ENCODE measurements at regions not wholly inside any gene's neighbourhood (a gene's known extent, or its start where the extent isn't known, plus 50 kb on each side); places are given as distances from the start of the nearest gene placed in this dataset.
"Not testable (repeated sequence)": the region's sequence is repeated elsewhere in the genome, so short reads cannot be mapped to it uniquely, and the experiment has no call there.

DNA sequence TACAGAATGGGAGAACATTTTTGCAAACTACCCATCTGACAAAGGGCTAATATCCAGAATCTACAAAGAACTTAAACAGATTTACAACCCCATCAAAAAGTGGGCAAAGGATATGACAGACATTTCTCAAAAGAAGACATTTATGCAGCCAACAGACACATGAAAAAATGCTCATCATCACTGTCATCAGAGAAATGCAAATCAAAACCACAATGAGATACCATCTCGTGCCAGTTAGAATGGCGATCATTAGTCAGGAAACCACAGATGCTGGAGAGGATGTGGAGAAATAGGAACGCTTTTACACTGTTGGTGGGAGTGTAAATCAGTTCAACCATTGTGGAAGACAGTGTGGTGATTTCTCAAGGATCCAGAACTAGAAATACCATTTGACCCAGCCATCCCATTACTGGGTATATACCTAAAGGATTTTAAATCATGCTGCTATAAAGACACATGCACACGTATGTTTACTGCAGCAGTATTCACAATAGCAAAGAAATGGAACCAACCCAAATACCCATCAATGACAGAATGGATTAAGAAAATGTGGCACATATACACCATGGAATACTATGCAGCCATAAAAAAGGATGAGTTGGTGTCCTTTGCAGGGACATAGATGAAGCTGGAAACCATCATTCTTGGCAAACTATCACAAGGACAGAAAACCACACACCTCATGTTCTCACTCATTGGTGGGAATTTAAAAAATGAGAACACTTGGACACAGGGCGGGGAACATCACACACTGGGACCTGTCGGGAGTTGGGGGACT is 317.7 kb upstream of the THBS1 start:
- DNase-seq = not testable (repeated sequence)

GRCh38 chr15:39265261-39265660 is 315.6 kb upstream of the THBS1 start:
- no peak for DNase-seq

GRCh38 chr15:39266890-39267289 is 314.0 kb upstream of the THBS1 start:
- DNase-seq = no peak

- DNase-seq = no peak
These were observed 313.2 kb upstream of the THBS1 start for GRCh38 chr15:39267685-39268084.

GRCh38 chr15:39269352-39269751 is 311.5 kb upstream of the THBS1 start:
- no peak for DNase-seq

- no peak for DNase-seq
These were observed 311.1 kb upstream of the THBS1 start for GRCh38 chr15:39269821-39270220.

DNA sequence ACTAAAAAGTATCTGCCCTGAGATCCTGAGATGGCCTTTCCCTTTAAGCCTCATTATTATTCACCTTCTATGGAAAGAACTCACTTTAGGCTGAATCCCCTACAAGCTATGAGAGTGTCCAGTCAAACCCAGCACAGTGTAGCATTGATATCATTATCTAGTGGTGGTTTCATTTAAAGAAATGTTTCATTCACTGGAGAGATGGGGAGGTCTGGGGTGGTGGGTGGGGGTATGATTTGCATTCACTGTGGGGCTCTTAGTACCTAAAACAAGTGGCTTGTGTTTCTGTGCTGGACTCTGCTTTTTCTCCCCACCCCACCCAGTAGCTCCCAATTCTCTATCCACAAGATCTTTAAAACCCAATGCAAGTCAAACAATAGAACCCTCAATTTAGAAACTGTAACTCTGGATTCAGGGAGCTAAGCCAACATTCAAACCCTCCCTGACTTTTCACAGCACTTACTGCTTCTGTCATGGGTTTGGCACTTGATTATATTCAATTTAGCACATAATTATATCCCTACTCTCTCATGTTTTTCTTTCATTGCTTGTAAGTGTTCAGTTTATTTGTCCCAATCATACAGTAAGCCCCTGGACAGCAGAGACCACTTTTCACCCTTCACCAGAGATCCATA is 310.5 kb upstream of the THBS1 start:
- no peak for DNase-seq

DNA sequence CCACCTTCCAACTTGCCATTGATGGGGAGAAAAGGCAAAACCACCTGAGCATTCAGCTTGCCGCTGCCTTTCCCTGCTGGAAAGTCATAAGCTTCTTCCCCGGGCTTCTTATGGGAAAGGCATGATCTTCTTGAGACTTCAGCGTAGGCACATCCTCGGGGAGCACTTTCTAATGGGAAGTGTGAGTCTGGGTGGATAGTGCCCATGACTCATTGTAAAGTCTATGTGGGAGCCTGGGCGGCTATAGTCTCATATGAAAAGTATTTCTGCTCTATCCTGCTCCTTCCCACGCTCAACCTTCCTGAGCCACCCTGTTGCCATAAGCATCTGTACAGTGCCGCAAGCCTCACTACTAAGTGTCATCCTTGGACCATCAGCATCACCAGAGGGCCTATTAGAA is 309.9 kb upstream of the THBS1 start:
- DNase-seq = no peak

DNA sequence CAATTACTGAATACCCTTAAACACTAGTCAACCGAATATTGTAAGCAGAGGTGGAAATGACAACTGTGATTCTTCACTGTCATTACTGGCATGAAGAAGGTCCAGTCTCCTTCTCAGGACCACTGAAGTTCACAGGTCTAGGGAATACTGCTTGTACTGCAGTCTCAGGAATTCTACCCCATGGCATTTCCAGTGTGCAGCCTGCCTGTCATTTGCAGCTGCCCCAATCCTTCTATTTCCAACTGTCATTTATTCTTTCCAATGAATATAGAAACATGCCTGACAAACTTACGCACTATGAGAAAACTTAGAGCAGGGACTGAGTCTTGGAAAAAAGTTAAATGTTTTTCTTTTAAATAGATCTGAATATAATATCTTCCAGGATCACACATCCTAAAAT is 308.0 kb upstream of the THBS1 start:
- no peak for DNase-seq

DNA sequence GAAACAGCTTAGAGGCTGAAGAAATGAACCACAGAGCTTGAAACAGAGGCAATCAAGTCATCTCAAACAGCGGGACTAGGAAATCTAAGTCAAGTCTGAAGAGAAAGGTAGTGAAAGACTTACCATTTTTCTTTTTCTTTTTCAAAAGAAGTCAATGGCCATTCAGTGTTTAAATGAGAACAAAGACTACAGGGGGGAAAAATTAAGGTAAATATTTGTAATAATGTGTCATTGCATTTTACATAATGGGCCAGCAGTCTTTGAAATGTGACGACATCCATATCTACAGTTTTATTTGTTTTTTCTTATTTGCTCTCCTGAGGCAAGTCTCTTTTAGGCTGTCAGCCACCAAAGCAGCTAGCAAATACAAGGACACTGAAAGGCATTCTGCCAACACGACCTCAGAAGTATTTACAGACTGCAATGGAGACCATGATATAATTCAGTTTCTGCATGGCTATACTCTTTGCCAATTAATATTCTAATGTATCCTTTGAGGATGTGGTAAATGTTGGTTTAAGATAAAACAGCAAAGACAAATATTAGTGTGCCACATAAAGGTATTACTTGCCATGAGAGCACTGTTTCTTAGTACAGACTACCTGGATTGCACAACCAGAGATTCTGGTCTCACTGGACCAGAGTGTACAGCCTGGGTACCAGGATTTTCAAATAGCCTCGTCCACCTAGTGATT is 307.0 kb upstream of the THBS1 start:
- no peak for DNase-seq

DNA sequence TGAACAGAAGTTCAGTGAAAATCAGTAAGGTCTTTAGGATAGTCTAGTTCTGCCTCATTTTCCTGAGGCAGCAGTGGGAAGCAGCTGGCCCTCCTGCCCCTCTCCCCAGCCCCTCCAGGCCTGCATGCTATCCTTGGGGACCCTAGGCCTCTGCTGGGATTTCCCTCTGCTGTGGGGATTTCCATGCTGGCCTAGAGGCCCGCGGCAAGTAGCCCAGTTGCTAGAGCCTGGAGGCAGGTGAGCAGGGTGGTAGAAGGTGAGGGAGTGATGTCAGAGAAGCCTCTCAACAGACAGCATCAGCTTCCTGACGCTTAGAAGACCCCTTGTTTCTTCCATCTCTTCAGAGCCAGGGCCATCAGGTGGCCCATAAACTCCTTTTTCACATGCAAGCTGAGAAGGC is 305.8 kb upstream of the THBS1 start:
- no peak for DNase-seq

DNA sequence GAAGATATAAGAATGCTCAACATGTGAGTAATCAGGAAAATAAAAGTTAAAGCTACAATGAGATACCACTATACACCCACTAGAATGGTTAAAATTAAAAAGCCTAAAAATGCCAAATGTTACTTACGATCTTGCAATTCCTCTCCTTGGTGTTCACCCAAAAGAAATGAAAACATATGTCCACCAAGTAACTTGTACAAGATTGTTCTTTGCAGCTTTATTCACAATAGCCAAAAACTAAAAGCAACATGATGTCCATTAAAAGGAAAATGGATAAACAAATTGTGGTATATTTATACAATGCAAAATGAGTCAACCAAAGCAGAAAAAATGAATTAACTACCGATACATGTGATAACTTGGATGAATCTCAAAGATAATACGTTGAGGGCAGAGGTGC is 301.6 kb upstream of the THBS1 start:
- DNase-seq = no peak

- DNase-seq = no peak
These were observed 299.8 kb upstream of the THBS1 start for GRCh38 chr15:39281094-39281493.

GRCh38 chr15:39282663-39283208 is 298.1 kb upstream of the THBS1 start:
- no peak for DNase-seq

GRCh38 chr15:39283531-39283930 is 297.3 kb upstream of the THBS1 start:
- no peak for DNase-seq

GRCh38 chr15:39285071-39285470 is 295.8 kb upstream of the THBS1 start:
- no peak for DNase-seq

DNA sequence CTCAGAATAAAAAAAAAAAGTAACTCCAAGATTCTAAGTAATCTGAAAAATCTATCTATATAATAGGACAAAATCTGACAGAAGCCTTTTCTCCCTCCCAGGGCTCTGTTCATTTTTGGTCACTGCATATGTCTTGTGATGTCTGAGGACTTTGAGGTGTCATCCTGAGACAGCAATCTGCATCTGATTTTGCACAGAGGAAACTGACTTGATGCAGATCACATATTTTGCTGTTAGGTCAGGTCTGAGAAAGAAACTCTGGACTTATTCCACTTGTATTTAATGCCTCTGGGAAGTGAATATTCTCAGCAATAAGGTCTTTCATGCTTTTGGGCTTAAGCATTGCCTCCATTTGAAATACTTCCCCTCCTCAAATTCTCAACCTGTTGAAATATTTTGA is 295.2 kb upstream of the THBS1 start:
- DNase-seq = no peak

GRCh38 chr15:39286706-39287105 is 294.2 kb upstream of the THBS1 start:
- DNase-seq = no peak

GRCh38 chr15:39287322-39288195 is 293.3 kb upstream of the THBS1 start:
- DNase-seq = peak; percentile 18

- DNase-seq = no peak
These were observed 290.0 kb upstream of the THBS1 start for GRCh38 chr15:39290711-39291435.

GRCh38 chr15:39291690-39292089 is 289.2 kb upstream of the THBS1 start:
- DNase-seq = no peak

DNA sequence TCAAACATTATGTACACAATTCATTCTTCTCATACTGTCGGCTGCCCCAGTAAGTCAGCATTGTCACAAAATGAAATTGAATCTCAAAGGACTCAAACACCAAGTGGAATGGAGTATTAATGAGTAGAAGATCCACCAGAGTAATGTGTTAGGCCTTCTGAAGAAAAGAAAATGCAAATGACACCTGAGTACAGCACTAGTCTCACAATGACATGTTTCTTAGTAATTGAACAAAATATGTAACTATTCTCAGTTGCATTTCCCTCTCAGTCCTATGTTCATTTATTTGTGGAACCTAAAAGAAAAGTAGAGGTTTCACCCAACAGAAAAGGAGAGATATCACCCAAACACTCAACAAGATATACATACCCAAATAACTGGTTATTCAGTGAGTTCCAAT is 283.9 kb upstream of the THBS1 start:
- DNase-seq = no peak
